ENCODE measurements at regions not wholly inside any gene's neighbourhood (a gene's known extent, or its start where the extent isn't known, plus 50 kb on each side); places are given as distances from the start of the nearest gene placed in this dataset.

GRCh38 chr13:44283600-44283999, 90.0 kb upstream of the SERP2 start:
- TF ChIP-seq CEBPZ (IDR thresholded peaks at IDR 0.05; ENCODE audit: low read depth, low read length) (no peak), ZZZ3 (IDR thresholded peaks at IDR 0.05; ENCODE audit: control insufficient read depth, insufficient read length, low read depth) (no peak), JUNB (IDR thresholded peaks at IDR 0.05) (no peak), RBBP5 (conservative IDR thresholded peaks at IDR 0.05) (no peak), CBX5 (IDR thresholded peaks at IDR 0.05; ENCODE audit: low read depth) (no peak), EZH2 (IDR thresholded peaks at IDR 0.05; ENCODE audit: borderline replicate concordance, control insufficient read depth, low read depth, low read length) (no peak), POLR2A (IDR thresholded peaks at IDR 0.05; ENCODE audit: low read depth, low read length) (no peak)
- TF ChIP-seq, protein P1, sequence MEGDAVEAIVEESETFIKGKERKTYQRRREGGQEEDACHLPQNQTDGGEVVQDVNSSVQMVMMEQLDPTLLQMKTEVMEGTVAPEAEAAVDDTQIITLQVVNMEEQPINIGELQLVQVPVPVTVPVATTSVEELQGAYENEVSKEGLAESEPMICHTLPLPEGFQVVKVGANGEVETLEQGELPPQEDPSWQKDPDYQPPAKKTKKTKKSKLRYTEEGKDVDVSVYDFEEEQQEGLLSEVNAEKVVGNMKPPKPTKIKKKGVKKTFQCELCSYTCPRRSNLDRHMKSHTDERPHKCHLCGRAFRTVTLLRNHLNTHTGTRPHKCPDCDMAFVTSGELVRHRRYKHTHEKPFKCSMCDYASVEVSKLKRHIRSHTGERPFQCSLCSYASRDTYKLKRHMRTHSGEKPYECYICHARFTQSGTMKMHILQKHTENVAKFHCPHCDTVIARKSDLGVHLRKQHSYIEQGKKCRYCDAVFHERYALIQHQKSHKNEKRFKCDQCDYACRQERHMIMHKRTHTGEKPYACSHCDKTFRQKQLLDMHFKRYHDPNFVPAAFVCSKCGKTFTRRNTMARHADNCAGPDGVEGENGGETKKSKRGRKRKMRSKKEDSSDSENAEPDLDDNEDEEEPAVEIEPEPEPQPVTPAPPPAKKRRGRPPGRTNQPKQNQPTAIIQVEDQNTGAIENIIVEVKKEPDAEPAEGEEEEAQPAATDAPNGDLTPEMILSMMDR (IDR thresholded peaks at IDR 0.05 in 2 of 3, conservative IDR thresholded peaks at IDR 0.05 in 1 of 3; ENCODE audit: control insufficient read depth in 2 of 3, extremely low read depth in 1 of 3, insufficient read depth in 1 of 3, low read depth in 3 of 3, low read length in 3 of 3): no peak

All from GM12878 (cell line).